ENCODE measurements at regions not wholly inside any gene's neighbourhood (a gene's known extent, or its start where the extent isn't known, plus 50 kb on each side); places are given as distances from the start of the nearest gene placed in this dataset.

DNA sequence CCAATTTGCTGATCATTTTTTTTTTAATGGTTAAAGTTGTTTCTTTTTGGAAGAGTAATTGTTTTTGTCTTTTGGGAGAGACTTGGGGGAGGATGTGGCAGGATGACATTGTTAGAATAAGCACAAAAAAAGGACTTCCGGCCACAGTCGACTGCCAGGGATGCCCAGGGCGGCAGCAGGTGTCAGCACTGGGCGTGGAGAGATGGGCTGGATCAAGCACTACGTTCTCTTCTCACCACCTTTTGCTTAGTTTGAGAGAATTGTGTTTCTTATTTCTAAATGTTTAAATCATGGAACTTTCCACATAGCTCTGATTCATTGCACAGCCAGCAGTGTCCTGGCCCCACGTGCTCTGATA is 104.6 kb upstream of the FRMD1 start:
- no peak for ATAC-seq
- Mint-ChIP-seq H3K27me3 (ENCODE audit: low read depth) (peaks cover 4% of the 10 kb centered on the region), H3K4me1 (peaks cover 39% of the 10 kb centered on the region)

DNA sequence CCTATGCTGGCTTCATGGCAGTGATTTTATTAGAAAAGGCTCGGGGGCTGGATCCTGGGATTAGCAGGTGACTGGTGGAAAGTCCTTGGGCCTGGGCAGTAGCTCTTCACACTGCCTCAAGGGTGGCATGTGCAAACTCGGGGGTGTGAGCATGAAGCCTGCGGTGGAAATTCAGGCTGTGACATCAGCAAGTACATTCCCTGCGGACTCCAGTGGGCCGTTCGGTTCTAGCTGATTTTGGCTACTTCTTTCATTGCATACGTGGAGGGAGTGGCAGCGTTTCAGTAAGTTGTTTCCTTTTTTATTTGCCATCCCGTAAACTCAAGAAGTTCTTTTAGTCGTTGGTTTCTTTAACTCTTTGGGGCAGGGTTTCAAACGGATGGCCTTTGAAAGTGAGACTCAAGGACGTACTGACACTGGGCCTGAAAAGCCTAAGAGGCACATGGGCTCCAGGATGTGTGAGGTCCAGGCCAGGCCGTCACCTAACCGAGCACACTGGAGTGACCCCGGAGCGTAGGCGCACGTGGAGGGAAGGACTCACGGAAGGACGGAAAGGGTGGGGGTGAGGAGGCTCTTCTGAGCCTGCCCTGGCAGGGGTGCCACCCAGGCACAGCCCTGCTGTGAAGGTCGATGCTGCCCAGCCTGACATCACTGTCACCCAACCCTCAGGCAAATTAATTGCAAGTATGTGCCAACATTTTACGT is 104.0 kb upstream of the FRMD1 start:
- H3K4me3 Mint-ChIP-seq = no peak overlapping the region
- ATAC-seq (no peak), DNase-seq (ENCODE audit: low spot score) (no peak)
- H3K9me3 Mint-ChIP-seq = peaks cover 25% of the 10 kb centered on the region
- no peak overlapping the region for H3K27ac Mint-ChIP-seq
- H3K27me3 Mint-ChIP-seq (ENCODE audit: low read depth) = peaks cover 4% of the 10 kb centered on the region
- peaks cover 42% of the 10 kb centered on the region for H3K4me1 Mint-ChIP-seq
- H3K36me3 Mint-ChIP-seq = peaks cover 17% of the 10 kb centered on the region
- POLR2A ChIA-PET = no interaction called here
- CTCF ChIA-PET = interaction anchor here (0.5 to 1.3 kb wide), 2 partner anchors 11 to 832 kb away, joined by 3 read pairs; no protein-coding TSS in a partner anchor
- TF ChIP-seq, protein P1, sequence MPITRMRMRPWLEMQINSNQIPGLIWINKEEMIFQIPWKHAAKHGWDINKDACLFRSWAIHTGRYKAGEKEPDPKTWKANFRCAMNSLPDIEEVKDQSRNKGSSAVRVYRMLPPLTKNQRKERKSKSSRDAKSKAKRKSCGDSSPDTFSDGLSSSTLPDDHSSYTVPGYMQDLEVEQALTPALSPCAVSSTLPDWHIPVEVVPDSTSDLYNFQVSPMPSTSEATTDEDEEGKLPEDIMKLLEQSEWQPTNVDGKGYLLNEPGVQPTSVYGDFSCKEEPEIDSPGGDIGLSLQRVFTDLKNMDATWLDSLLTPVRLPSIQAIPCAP (CRISPR knock-in tag; IDR thresholded peaks at IDR 0.05) = no peak
- TF ChIP-seq FOXJ3 (CRISPR knock-in tag; IDR thresholded peaks at IDR 0.05; ENCODE audit: borderline replicate concordance) = no peak
- TF ChIP-seq, protein P2, sequence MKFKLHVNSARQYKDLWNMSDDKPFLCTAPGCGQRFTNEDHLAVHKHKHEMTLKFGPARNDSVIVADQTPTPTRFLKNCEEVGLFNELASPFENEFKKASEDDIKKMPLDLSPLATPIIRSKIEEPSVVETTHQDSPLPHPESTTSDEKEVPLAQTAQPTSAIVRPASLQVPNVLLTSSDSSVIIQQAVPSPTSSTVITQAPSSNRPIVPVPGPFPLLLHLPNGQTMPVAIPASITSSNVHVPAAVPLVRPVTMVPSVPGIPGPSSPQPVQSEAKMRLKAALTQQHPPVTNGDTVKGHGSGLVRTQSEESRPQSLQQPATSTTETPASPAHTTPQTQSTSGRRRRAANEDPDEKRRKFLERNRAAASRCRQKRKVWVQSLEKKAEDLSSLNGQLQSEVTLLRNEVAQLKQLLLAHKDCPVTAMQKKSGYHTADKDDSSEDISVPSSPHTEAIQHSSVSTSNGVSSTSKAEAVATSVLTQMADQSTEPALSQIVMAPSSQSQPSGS (CRISPR knock-in tag; IDR thresholded peaks at IDR 0.05; ENCODE audit: borderline replicate concordance, low read depth) = no peak
- no peak for TF ChIP-seq TCF7 (CRISPR knock-in tag; IDR thresholded peaks at IDR 0.05; ENCODE audit: low read depth)
- no peak for TF ChIP-seq ZNF121 (CRISPR knock-in tag; IDR thresholded peaks at IDR 0.05)
- TF ChIP-seq, protein P3, sequence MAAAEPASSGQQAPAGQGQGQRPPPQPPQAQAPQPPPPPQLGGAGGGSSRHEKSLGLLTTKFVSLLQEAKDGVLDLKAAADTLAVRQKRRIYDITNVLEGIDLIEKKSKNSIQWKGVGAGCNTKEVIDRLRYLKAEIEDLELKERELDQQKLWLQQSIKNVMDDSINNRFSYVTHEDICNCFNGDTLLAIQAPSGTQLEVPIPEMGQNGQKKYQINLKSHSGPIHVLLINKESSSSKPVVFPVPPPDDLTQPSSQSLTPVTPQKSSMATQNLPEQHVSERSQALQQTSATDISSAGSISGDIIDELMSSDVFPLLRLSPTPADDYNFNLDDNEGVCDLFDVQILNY (CRISPR knock-in tag; IDR thresholded peaks at IDR 0.05) = no peak
- TF ChIP-seq, protein P4, sequence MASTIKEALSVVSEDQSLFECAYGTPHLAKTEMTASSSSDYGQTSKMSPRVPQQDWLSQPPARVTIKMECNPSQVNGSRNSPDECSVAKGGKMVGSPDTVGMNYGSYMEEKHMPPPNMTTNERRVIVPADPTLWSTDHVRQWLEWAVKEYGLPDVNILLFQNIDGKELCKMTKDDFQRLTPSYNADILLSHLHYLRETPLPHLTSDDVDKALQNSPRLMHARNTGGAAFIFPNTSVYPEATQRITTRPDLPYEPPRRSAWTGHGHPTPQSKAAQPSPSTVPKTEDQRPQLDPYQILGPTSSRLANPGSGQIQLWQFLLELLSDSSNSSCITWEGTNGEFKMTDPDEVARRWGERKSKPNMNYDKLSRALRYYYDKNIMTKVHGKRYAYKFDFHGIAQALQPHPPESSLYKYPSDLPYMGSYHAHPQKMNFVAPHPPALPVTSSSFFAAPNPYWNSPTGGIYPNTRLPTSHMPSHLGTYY (CRISPR knock-in tag; IDR thresholded peaks at IDR 0.05) = no peak
- TF ChIP-seq ZNF396 (CRISPR knock-in tag; IDR thresholded peaks at IDR 0.05; ENCODE audit: borderline replicate concordance) = no peak

More for the DNA sequence above, 104.6 kb upstream of the FRMD1 start:
- Mint-ChIP-seq H3K27ac (no peak overlapping the region), H3K36me3 (peaks cover 17% of the 10 kb centered on the region), H3K4me3 (no peak overlapping the region), H3K9me3 (peaks cover 25% of the 10 kb centered on the region)
- POLR2A ChIA-PET = no interaction called here
- no peak for TF ChIP-seq FOXK1 (CRISPR knock-in tag; IDR thresholded peaks at IDR 0.05)
- TF ChIP-seq FOXP1 (CRISPR knock-in tag; IDR thresholded peaks at IDR 0.05; ENCODE audit: borderline replicate concordance) = no peak
- TF ChIP-seq, protein P5, sequence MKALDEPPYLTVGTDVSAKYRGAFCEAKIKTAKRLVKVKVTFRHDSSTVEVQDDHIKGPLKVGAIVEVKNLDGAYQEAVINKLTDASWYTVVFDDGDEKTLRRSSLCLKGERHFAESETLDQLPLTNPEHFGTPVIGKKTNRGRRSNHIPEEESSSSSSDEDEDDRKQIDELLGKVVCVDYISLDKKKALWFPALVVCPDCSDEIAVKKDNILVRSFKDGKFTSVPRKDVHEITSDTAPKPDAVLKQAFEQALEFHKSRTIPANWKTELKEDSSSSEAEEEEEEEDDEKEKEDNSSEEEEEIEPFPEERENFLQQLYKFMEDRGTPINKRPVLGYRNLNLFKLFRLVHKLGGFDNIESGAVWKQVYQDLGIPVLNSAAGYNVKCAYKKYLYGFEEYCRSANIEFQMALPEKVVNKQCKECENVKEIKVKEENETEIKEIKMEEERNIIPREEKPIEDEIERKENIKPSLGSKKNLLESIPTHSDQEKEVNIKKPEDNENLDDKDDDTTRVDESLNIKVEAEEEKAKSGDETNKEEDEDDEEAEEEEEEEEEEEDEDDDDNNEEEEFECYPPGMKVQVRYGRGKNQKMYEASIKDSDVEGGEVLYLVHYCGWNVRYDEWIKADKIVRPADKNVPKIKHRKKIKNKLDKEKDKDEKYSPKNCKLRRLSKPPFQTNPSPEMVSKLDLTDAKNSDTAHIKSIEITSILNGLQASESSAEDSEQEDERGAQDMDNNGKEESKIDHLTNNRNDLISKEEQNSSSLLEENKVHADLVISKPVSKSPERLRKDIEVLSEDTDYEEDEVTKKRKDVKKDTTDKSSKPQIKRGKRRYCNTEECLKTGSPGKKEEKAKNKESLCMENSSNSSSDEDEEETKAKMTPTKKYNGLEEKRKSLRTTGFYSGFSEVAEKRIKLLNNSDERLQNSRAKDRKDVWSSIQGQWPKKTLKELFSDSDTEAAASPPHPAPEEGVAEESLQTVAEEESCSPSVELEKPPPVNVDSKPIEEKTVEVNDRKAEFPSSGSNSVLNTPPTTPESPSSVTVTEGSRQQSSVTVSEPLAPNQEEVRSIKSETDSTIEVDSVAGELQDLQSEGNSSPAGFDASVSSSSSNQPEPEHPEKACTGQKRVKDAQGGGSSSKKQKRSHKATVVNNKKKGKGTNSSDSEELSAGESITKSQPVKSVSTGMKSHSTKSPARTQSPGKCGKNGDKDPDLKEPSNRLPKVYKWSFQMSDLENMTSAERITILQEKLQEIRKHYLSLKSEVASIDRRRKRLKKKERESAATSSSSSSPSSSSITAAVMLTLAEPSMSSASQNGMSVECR (CRISPR knock-in tag; IDR thresholded peaks at IDR 0.05; ENCODE audit: borderline replicate concordance) = no peak
- no peak for TF ChIP-seq MYBL2 (CRISPR knock-in tag; IDR thresholded peaks at IDR 0.05)
- TF ChIP-seq ESRRA (CRISPR knock-in tag; IDR thresholded peaks at IDR 0.05; ENCODE audit: borderline replicate concordance) = no peak
- TF ChIP-seq TEAD1 (CRISPR knock-in tag; IDR thresholded peaks at IDR 0.05) = no peak
- TF ChIP-seq EMX1 (CRISPR knock-in tag; IDR thresholded peaks at IDR 0.05) = no peak
- TF ChIP-seq TCF7 (CRISPR knock-in tag; IDR thresholded peaks at IDR 0.05; ENCODE audit: low read depth) = no peak
- TF ChIP-seq, protein P6, sequence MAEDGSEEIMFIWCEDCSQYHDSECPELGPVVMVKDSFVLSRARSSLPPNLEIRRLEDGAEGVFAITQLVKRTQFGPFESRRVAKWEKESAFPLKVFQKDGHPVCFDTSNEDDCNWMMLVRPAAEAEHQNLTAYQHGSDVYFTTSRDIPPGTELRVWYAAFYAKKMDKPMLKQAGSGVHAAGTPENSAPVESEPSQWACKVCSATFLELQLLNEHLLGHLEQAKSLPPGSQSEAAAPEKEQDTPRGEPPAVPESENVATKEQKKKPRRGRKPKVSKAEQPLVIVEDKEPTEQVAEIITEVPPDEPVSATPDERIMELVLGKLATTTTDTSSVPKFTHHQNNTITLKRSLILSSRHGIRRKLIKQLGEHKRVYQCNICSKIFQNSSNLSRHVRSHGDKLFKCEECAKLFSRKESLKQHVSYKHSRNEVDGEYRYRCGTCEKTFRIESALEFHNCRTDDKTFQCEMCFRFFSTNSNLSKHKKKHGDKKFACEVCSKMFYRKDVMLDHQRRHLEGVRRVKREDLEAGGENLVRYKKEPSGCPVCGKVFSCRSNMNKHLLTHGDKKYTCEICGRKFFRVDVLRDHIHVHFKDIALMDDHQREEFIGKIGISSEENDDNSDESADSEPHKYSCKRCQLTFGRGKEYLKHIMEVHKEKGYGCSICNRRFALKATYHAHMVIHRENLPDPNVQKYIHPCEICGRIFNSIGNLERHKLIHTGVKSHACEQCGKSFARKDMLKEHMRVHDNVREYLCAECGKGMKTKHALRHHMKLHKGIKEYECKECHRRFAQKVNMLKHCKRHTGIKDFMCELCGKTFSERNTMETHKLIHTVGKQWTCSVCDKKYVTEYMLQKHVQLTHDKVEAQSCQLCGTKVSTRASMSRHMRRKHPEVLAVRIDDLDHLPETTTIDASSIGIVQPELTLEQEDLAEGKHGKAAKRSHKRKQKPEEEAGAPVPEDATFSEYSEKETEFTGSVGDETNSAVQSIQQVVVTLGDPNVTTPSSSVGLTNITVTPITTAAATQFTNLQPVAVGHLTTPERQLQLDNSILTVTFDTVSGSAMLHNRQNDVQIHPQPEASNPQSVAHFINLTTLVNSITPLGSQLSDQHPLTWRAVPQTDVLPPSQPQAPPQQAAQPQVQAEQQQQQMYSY (CRISPR knock-in tag; IDR thresholded peaks at IDR 0.05) = no peak
- no peak for TF ChIP-seq NFATC4 (CRISPR knock-in tag; IDR thresholded peaks at IDR 0.05)
- TF ChIP-seq FOXJ3 (CRISPR knock-in tag; IDR thresholded peaks at IDR 0.05; ENCODE audit: borderline replicate concordance) = no peak
- no peak for TF ChIP-seq GRHL2 (CRISPR knock-in tag; IDR thresholded peaks at IDR 0.05; ENCODE audit: insufficient replicate concordance, severe bottlenecking)
- TF ChIP-seq OVOL2 (CRISPR knock-in tag; IDR thresholded peaks at IDR 0.05; ENCODE audit: borderline replicate concordance) = no peak
- no peak for TF ChIP-seq ATF1 (CRISPR knock-in tag; IDR thresholded peaks at IDR 0.05)
- no peak for TF ChIP-seq NR3C1 (CRISPR knock-in tag; conservative IDR thresholded peaks at IDR 0.05; ENCODE audit: low read depth)
- TF ChIP-seq RORB (CRISPR knock-in tag; IDR thresholded peaks at IDR 0.05) = no peak
- TF ChIP-seq GTF2I (CRISPR knock-in tag; conservative IDR thresholded peaks at IDR 0.05) = no peak
- TF ChIP-seq, protein P7, sequence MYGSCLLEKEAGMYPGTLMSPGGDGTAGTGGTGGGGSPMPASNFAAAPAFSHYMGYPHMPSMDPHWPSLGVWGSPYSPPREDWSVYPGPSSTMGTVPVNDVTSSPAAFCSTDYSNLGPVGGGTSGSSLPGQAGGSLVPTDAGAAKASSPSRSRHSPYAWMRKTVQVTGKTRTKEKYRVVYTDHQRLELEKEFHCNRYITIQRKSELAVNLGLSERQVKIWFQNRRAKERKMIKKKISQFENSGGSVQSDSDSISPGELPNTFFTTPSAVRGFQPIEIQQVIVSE (CRISPR knock-in tag; IDR thresholded peaks at IDR 0.05; ENCODE audit: borderline replicate concordance) = no peak
- no peak for TF ChIP-seq IRF2 (CRISPR knock-in tag; IDR thresholded peaks at IDR 0.05; ENCODE audit: borderline replicate concordance, low read depth)
- no peak for TF ChIP-seq ZBTB21 (CRISPR knock-in tag; IDR thresholded peaks at IDR 0.05; ENCODE audit: borderline replicate concordance)
- DNase-seq (ENCODE audit: low spot score) = no peak
- CTCF ChIA-PET = interaction anchor here (0.5 kb wide), 1 partner anchor 833 kb away, joined by 3 read pairs; no protein-coding TSS in a partner anchor
